HCT116 (cell line): ENCODE measurements at regions not wholly inside any gene's neighbourhood (a gene's known extent, or its start where the extent isn't known, plus 50 kb on each side); places are given as distances from the start of the nearest gene placed in this dataset.

Experiments used
- EZH2 ChIP-seq: fragments of 200-600 bp; sonication (generic); IDR thresholded peaks from 2 replicates; pipeline ENCODE4 v1.6.1; 2017; ENCODE audit warnings: antibody characterized with exemption, mixed run types
- POLR2A ChIP-seq: IDR thresholded peaks from 2 replicates; pipeline ENCODE4 v1.7.0; 2011; ENCODE audit warnings: borderline replicate concordance; ENCODE audit not compliant: insufficient read depth, insufficient read length; ENCODE audit errors: extremely low read depth
- POLR2AphosphoS5 ChIP-seq: IDR thresholded peaks from 2 replicates; pipeline ENCODE4 v1.6.1; 2011; ENCODE audit warnings: mild to moderate bottlenecking, low read depth, low read length, moderate library complexity
- RAD21 ChIP-seq: IDR thresholded peaks from 2 replicates; pipeline ENCODE4 v1.6.1; 2012; ENCODE audit warnings: low read depth, mild to moderate bottlenecking
- REST ChIP-seq: IDR thresholded peaks from 2 replicates; pipeline ENCODE4 v1.6.1; 2012; ENCODE audit warnings: low read depth
- SRF ChIP-seq: IDR thresholded peaks from 2 replicates; pipeline ENCODE4 v1.6.1; 2012; ENCODE audit warnings: low read depth
- ZFX ChIP-seq: fragments of 450-650 bp; IDR thresholded peaks from 2 replicates; pipeline ENCODE4 v1.6.1; 2017
- TF ChIP-seq, protein P1 (sequence below), 3 experiments: fragments of 200-600 bp in 1 of 3; sonication (generic) in 1 of 3; IDR thresholded peaks in 2 of 3; conservative IDR thresholded peaks in 1 of 3; 2 replicates each; pipeline ENCODE4 v1.5.1; 2012 to 2017; ENCODE audit warnings: low read depth in 2 of 3, low read length in 2 of 3, antibody characterized with exemption in 1 of 3, borderline replicate concordance in 1 of 3, control low read depth in 1 of 3, mild to moderate bottlenecking in 1 of 3, mixed read lengths in 1 of 3, mixed run types in 1 of 3, moderate library complexity in 1 of 3; ENCODE audit not compliant: insufficient read depth in 1 of 3
- TF ChIP-seq, protein P2 (sequence below): IDR thresholded peaks from 2 replicates; pipeline ENCODE4 v1.6.1; 2011; ENCODE audit warnings: mild to moderate bottlenecking, low read length, moderate library complexity; ENCODE audit not compliant: insufficient replicate concordance; ENCODE audit errors: extremely low read depth

- TF ChIP-seq, protein P1, sequence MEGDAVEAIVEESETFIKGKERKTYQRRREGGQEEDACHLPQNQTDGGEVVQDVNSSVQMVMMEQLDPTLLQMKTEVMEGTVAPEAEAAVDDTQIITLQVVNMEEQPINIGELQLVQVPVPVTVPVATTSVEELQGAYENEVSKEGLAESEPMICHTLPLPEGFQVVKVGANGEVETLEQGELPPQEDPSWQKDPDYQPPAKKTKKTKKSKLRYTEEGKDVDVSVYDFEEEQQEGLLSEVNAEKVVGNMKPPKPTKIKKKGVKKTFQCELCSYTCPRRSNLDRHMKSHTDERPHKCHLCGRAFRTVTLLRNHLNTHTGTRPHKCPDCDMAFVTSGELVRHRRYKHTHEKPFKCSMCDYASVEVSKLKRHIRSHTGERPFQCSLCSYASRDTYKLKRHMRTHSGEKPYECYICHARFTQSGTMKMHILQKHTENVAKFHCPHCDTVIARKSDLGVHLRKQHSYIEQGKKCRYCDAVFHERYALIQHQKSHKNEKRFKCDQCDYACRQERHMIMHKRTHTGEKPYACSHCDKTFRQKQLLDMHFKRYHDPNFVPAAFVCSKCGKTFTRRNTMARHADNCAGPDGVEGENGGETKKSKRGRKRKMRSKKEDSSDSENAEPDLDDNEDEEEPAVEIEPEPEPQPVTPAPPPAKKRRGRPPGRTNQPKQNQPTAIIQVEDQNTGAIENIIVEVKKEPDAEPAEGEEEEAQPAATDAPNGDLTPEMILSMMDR (IDR thresholded peaks at IDR 0.05 in 2 of 3, conservative IDR thresholded peaks at IDR 0.05 in 1 of 3; ENCODE audit: borderline replicate concordance in 1 of 3, insufficient read depth in 1 of 3, low read depth in 2 of 3, low read length in 2 of 3), result no peak
- TF ChIP-seq POLR2A, result no peak
- no peak for TF ChIP-seq EZH2
- TF ChIP-seq SRF, result no peak
- TF ChIP-seq REST, result no peak
- TF ChIP-seq, protein P2, sequence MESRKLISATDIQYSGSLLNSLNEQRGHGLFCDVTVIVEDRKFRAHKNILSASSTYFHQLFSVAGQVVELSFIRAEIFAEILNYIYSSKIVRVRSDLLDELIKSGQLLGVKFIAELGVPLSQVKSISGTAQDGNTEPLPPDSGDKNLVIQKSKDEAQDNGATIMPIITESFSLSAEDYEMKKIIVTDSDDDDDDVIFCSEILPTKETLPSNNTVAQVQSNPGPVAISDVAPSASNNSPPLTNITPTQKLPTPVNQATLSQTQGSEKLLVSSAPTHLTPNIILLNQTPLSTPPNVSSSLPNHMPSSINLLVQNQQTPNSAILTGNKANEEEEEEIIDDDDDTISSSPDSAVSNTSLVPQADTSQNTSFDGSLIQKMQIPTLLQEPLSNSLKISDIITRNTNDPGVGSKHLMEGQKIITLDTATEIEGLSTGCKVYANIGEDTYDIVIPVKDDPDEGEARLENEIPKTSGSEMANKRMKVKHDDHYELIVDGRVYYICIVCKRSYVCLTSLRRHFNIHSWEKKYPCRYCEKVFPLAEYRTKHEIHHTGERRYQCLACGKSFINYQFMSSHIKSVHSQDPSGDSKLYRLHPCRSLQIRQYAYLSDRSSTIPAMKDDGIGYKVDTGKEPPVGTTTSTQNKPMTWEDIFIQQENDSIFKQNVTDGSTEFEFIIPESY, result no peak
- TF ChIP-seq ZFX, result no peak
- TF ChIP-seq RAD21, result no peak
- no peak for TF ChIP-seq POLR2AphosphoS5
These were observed 267.7 kb downstream of the BCL11A start for GRCh38 chr2:60285626-60286316.
